NCI-H526 (cell line): ENCODE measurements at regions not wholly inside any gene's neighbourhood (a gene's known extent, or its start where the extent isn't known, plus 50 kb on each side); places are given as distances from the start of the nearest gene placed in this dataset.

ENCODE experiments used
- DNase-seq, 2 experiments: peaks; one replicate each; lab custom pipeline; 2025; lab: John Stamatoyannopoulos, UW

GRCh38 chr5:161134083-161134482, 282.1 kb upstream of the ATP10B start:
- no peak for DNase-seq

- DNase-seq, result no peak
Measured at GRCh38 chr5:161115941-161116340, 263.9 kb upstream of the ATP10B start.

GRCh38 chr5:161112371-161112770, 260.4 kb upstream of the ATP10B start:
- DNase-seq, result no peak

GRCh38 chr5:161105525-161105924, 253.5 kb upstream of the ATP10B start:
- DNase-seq, result no peak

- DNase-seq, result no peak
Measured at GRCh38 chr5:161098516-161098915, 246.5 kb upstream of the ATP10B start.

- no peak for DNase-seq
Measured at GRCh38 chr5:161096581-161096980, 244.6 kb upstream of the ATP10B start.

- DNase-seq, result peak; percentile 55 to 57
Measured at GRCh38 chr5:161095953-161096352, 243.9 kb upstream of the ATP10B start.

- no peak for DNase-seq
Measured at GRCh38 chr5:161094411-161094810, 242.4 kb upstream of the ATP10B start.

GRCh38 chr5:161093100-161093499, 241.1 kb upstream of the ATP10B start:
- no peak for DNase-seq

GRCh38 chr5:161089569-161089968, 237.6 kb upstream of the ATP10B start:
- DNase-seq, result no peak

- DNase-seq, result no peak
Measured at GRCh38 chr5:161086461-161086860, 234.4 kb upstream of the ATP10B start.

- no peak for DNase-seq
Measured at GRCh38 chr5:161085056-161085455, 233.0 kb upstream of the ATP10B start.

- DNase-seq, result no peak
Measured at GRCh38 chr5:161084115-161084514, 232.1 kb upstream of the ATP10B start.

- DNase-seq, result no peak
Measured at GRCh38 chr5:161078793-161079192, 226.8 kb upstream of the ATP10B start.

- no peak for DNase-seq
Measured at GRCh38 chr5:161077936-161078545, 226.0 kb upstream of the ATP10B start.

GRCh38 chr5:161077496-161077895, 225.5 kb upstream of the ATP10B start:
- DNase-seq, result no peak

GRCh38 chr5:161064781-161065180, 212.8 kb upstream of the ATP10B start:
- DNase-seq, result no peak

- no peak for DNase-seq
Measured at GRCh38 chr5:161064297-161064696, 212.3 kb upstream of the ATP10B start.

- no peak for DNase-seq
Measured at GRCh38 chr5:161058781-161059180, 206.8 kb upstream of the ATP10B start.

- no peak for DNase-seq
Measured at GRCh38 chr5:161051920-161052500, 200.0 kb upstream of the ATP10B start.

GRCh38 chr5:161047024-161047423, 195.0 kb upstream of the ATP10B start:
- DNase-seq, result no peak

- no peak for DNase-seq
Measured at GRCh38 chr5:161042862-161043261, 190.9 kb upstream of the ATP10B start.

- DNase-seq, result no peak
Measured at GRCh38 chr5:161042443-161042842, 190.4 kb upstream of the ATP10B start.

GRCh38 chr5:161040818-161041217, 188.8 kb upstream of the ATP10B start:
- DNase-seq, result no peak
